ENCODE measurements at regions not wholly inside any gene's neighbourhood (a gene's known extent, or its start where the extent isn't known, plus 50 kb on each side); places are given as distances from the start of the nearest gene placed in this dataset.

DNA sequence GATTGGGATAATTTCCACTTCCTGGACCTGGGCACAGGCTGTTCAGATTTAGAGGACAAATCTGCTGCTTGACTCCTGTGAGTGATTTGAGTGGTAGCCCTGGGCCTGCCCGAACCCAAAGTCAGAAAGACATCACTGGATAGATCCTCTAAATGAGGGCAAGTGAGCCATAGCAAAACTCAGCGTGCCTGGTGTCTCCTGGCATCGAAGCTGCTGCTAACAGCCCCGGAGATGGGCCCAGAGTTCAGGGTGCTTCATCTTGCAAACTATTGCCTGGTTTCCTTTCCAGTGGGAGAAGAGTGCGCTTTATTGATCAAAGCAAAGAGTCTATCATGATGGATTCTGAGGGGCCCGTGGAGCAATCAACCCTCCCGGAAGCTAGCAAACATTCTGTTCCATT is 153.1 kb upstream of the KLHL29 start:
- H3K4me3 ChIP-seq (replicated peaks in 1 of 3; ENCODE audit: insufficient read depth in 1 of 3, low read depth in 2 of 3, low read length in 3 of 3), result no peak overlapping the region
- H4K20me1 ChIP-seq (ENCODE audit: insufficient read depth, low read length), result no peaks in the 10 kb centered on the region
- in situ Hi-C loops (cut with HindIII; ENCODE audit: extremely low pct_ligation_motif_present, low pct_unique_long_range_greater_than_20kb) (no loop called here), intact Hi-C loops (cut with micrococcal nuclease; ENCODE audit: unreplicated experiment) (no loop called here)
- no peaks in the 10 kb centered on the region for H3K79me2 ChIP-seq (ENCODE audit: insufficient read depth, low read length)
- no peak overlapping the region for H3K9ac ChIP-seq (ENCODE audit: insufficient read depth, low read depth, low read length)
- POLR2A ChIA-PET, result no interaction called here
- BruUV-seq (replicated peaks), result no TSS peak
- no peak overlapping the region for H2AFZ ChIP-seq (ENCODE audit: low read length)
- no peak overlapping the region for H3K27ac ChIP-seq (ENCODE audit: extremely low read length, insufficient read depth, low read length)
- H3K27me3 ChIP-seq (ENCODE audit: control insufficient read depth in 1 of 2, insufficient read depth in 2 of 2, low read length in 2 of 2), result no peaks in the 10 kb centered on the region
- no peaks in the 10 kb centered on the region for H3K4me1 ChIP-seq (ENCODE audit: insufficient read depth, low read length)
- H3K4me2 ChIP-seq (ENCODE audit: low read depth, low read length), result no peak overlapping the region
- no peak for DNase-seq (ENCODE audit: low spot score)
- 23% methylated on average over 7 of the region's 7 CpGs for WGBS (ENCODE audit: low lambda C conversion rate)
- ATAC-seq, result no peak
- H3K9me3 ChIP-seq (ENCODE audit: low read length), result no peaks in the 10 kb centered on the region
- no peak for TF ChIP-seq FLYWCH1 (CRISPR knock-in tag; IDR thresholded peaks at IDR 0.05)
- TF ChIP-seq BRD4 (CRISPR knock-in tag; IDR thresholded peaks at IDR 0.05), result no peak
- TF ChIP-seq ZNF883 (CRISPR knock-in tag; IDR thresholded peaks at IDR 0.05; ENCODE audit: not compliant biosample characterization), result no peak
- TF ChIP-seq CBFB (CRISPR knock-in tag; IDR thresholded peaks at IDR 0.05), result no peak
- no peak for TF ChIP-seq EHMT2 (IDR thresholded peaks at IDR 0.05; ENCODE audit: borderline replicate concordance, low read depth, low read length)
- TF ChIP-seq TOE1 (CRISPR knock-in tag; IDR thresholded peaks at IDR 0.05), result no peak
- no peak for TF ChIP-seq TBL1XR1 (IDR thresholded peaks at IDR 0.05; ENCODE audit: borderline replicate concordance, low read length, partially characterized antibody)
- TF ChIP-seq NFKB2 (CRISPR knock-in tag; IDR thresholded peaks at IDR 0.05; ENCODE audit: borderline replicate concordance), result no peak
- no peak for TF ChIP-seq ATF1 (CRISPR knock-in tag; IDR thresholded peaks at IDR 0.05)
- no peak for TF ChIP-seq HNRNPK (IDR thresholded peaks at IDR 0.05; ENCODE audit: low read depth, low read length, poor library complexity, severe bottlenecking)
- TF ChIP-seq SMARCE1 (IDR thresholded peaks at IDR 0.05; ENCODE audit: borderline replicate concordance), result no peak
- TF ChIP-seq, protein P1, sequence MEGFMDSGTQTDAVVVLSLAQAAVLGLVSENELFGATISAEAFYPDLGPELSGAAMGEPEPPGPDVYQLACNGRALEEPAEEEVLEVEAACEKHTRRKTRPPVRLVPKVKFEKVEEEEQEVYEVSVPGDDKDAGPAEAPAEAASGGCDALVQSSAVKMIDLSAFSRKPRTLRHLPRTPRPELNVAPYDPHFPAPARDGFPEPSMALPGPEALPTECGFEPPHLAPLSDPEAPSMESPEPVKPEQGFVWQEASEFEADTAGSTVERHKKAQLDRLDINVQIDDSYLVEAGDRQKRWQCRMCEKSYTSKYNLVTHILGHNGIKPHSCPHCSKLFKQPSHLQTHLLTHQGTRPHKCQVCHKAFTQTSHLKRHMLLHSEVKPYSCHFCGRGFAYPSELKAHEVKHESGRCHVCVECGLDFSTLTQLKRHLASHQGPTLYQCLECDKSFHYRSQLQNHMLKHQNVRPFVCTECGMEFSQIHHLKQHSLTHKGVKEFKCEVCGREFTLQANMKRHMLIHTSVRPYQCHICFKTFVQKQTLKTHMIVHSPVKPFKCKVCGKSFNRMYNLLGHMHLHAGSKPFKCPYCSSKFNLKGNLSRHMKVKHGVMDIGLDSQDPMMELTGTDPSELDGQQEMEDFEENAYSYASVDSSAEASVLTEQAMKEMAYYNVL (CRISPR knock-in tag; IDR thresholded peaks at IDR 0.05; ENCODE audit: borderline replicate concordance), result no peak
- TF ChIP-seq ZKSCAN1 (IDR thresholded peaks at IDR 0.05; ENCODE audit: low read length), result no peak
- no peaks in the 10 kb centered on the region for H3K36me3 ChIP-seq (replicated peaks in 1 of 2; ENCODE audit: control insufficient read depth in 1 of 2, insufficient read depth in 2 of 2, low read length in 2 of 2)
- no peak for FAIRE-seq
- CTCF ChIA-PET (ENCODE audit: low intra/inter-chr PET ratio, low total read pairs), result no interaction called here

Data from HepG2 (cell line).